ENCODE measurements at regions not wholly inside any gene's neighbourhood (a gene's known extent, or its start where the extent isn't known, plus 50 kb on each side); places are given as distances from the start of the nearest gene placed in this dataset.
"Not testable (repeated sequence)": the region's sequence is repeated elsewhere in the genome, so short reads cannot be mapped to it uniquely, and the experiment has no call there.

DNA sequence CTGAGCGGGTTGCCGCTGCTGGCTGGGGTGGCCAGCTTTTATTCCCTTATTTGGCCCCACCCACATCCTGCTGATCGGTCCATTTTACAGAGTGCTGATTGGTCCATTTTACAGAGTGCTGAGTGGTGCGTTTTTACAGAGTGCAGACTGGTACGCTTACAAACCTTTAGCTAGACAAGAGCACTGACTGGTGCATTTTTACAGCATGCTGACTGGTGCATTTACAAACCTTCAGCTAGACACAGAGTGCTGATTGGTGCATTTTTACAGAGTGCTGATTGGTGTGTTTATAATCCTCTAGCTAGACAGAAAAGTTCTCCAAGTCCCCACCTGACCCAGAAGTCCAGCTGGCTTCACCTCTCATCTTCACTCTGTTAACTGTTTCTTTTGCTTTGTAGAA, 1217.6 kb upstream of the TMEFF2 start:
- TF ChIP-seq, protein P1, sequence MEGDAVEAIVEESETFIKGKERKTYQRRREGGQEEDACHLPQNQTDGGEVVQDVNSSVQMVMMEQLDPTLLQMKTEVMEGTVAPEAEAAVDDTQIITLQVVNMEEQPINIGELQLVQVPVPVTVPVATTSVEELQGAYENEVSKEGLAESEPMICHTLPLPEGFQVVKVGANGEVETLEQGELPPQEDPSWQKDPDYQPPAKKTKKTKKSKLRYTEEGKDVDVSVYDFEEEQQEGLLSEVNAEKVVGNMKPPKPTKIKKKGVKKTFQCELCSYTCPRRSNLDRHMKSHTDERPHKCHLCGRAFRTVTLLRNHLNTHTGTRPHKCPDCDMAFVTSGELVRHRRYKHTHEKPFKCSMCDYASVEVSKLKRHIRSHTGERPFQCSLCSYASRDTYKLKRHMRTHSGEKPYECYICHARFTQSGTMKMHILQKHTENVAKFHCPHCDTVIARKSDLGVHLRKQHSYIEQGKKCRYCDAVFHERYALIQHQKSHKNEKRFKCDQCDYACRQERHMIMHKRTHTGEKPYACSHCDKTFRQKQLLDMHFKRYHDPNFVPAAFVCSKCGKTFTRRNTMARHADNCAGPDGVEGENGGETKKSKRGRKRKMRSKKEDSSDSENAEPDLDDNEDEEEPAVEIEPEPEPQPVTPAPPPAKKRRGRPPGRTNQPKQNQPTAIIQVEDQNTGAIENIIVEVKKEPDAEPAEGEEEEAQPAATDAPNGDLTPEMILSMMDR (IDR thresholded peaks at IDR 0.05; ENCODE audit: extremely low read depth in 1 of 2, insufficient read depth in 1 of 2, low read depth in 1 of 2, low read length in 2 of 2), result not testable (repeated sequence)
- TF ChIP-seq, protein P2, sequence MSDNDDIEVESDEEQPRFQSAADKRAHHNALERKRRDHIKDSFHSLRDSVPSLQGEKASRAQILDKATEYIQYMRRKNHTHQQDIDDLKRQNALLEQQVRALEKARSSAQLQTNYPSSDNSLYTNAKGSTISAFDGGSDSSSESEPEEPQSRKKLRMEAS (IDR thresholded peaks at IDR 0.05; ENCODE audit: insufficient read depth, insufficient read length), result not testable (repeated sequence)

All from endothelial cell of umbilical vein (primary cell).